ENCODE measurements at regions not wholly inside any gene's neighbourhood (a gene's known extent, or its start where the extent isn't known, plus 50 kb on each side); places are given as distances from the start of the nearest gene placed in this dataset.

- DNase-seq (ENCODE audit: low spot score): peak; percentile 54
Observed at GRCh38 chr7:50962962-50963374, 180.3 kb upstream of the GRB10 start.

GRCh38 chr7:50962281-50962883, 179.7 kb upstream of the GRB10 start:
- DNase-seq (ENCODE audit: low spot score): no peak

GRCh38 chr7:50960621-50961310, 178.1 kb upstream of the GRB10 start:
- no peak for DNase-seq (ENCODE audit: low spot score)

- DNase-seq (ENCODE audit: low spot score): no peak
Observed at GRCh38 chr7:50959991-50960390, 177.3 kb upstream of the GRB10 start.

- DNase-seq (ENCODE audit: low spot score): no peak
Observed at GRCh38 chr7:50959560-50959959, 176.9 kb upstream of the GRB10 start.

- DNase-seq (ENCODE audit: low spot score): no peak
Observed at GRCh38 chr7:50957855-50958254, 175.2 kb upstream of the GRB10 start.

- no peak for DNase-seq (ENCODE audit: low spot score)
Observed at GRCh38 chr7:50957431-50957830, 174.7 kb upstream of the GRB10 start.

- DNase-seq (ENCODE audit: low spot score): no peak
Observed at GRCh38 chr7:50956522-50957155, 173.9 kb upstream of the GRB10 start.

GRCh38 chr7:50954716-50955115, 172.0 kb upstream of the GRB10 start:
- DNase-seq (ENCODE audit: low spot score): no peak

- no peak for DNase-seq (ENCODE audit: low spot score)
Observed at GRCh38 chr7:50954245-50954644, 171.5 kb upstream of the GRB10 start.

GRCh38 chr7:50953820-50954219, 171.1 kb upstream of the GRB10 start:
- DNase-seq (ENCODE audit: low spot score): no peak

GRCh38 chr7:50953303-50953702, 170.6 kb upstream of the GRB10 start:
- DNase-seq (ENCODE audit: low spot score): no peak

- no peak for DNase-seq (ENCODE audit: low spot score)
Observed at GRCh38 chr7:50952544-50952943, 169.8 kb upstream of the GRB10 start.

GRCh38 chr7:50952120-50952519, 169.4 kb upstream of the GRB10 start:
- DNase-seq (ENCODE audit: low spot score): no peak

GRCh38 chr7:50943482-50943881, 160.8 kb upstream of the GRB10 start:
- no peak for DNase-seq (ENCODE audit: low spot score)

GRCh38 chr7:50941525-50941924, 158.8 kb upstream of the GRB10 start:
- no peak for DNase-seq (ENCODE audit: low spot score)

- peak; percentile 24 for DNase-seq (ENCODE audit: low spot score)
Observed at GRCh38 chr7:50940621-50941020, 157.9 kb upstream of the GRB10 start.

GRCh38 chr7:50939021-50939420, 156.3 kb upstream of the GRB10 start:
- peak; percentile 33 for DNase-seq (ENCODE audit: low spot score)

- DNase-seq (ENCODE audit: low spot score): no peak
Observed at GRCh38 chr7:50937727-50938126, 155.0 kb upstream of the GRB10 start.

GRCh38 chr7:50926049-50926448, 143.4 kb upstream of the GRB10 start:
- no peak for DNase-seq (ENCODE audit: low spot score)

GRCh38 chr7:50923476-50923875, 140.8 kb upstream of the GRB10 start:
- no peak for DNase-seq (ENCODE audit: low spot score)

GRCh38 chr7:50921114-50921813, 138.6 kb upstream of the GRB10 start:
- DNase-seq (ENCODE audit: low spot score): no peak
